ENCODE measurements at regions not wholly inside any gene's neighbourhood (a gene's known extent, or its start where the extent isn't known, plus 50 kb on each side); places are given as distances from the start of the nearest gene placed in this dataset.

GRCh38 chr10:125258676-125259075 lies 98.3 kb upstream of the CTBP2 start:
- ChIA-PET POLR2A (no interaction called here), CTCF (no interaction called here)
- H3F3A ChIP-seq (replicated peaks; ENCODE audit: insufficient read depth) = no peaks in the 10 kb centered on the region
- no peaks in the 10 kb centered on the region for H3K9me3 ChIP-seq
- H3K27me3 ChIP-seq (ENCODE audit: insufficient read depth) = no peaks in the 10 kb centered on the region
- no peaks in the 10 kb centered on the region for H3K9me2 ChIP-seq
- no peak overlapping the region for H3K4me2 ChIP-seq
- H3K4me1 ChIP-seq (ENCODE audit: control insufficient read depth in 1 of 2, insufficient read depth in 2 of 2, low read depth in 1 of 2, low read length in 1 of 2) = peaks cover 0 to 6% of the 10 kb centered on the region in 2 experiments; a peak in 1 of 4 replicates
- no peaks in the 10 kb centered on the region for H3K36me3 ChIP-seq (replicated peaks in 1 of 2; ENCODE audit: control insufficient read depth in 1 of 2, insufficient read depth in 2 of 2, low read length in 1 of 2)
- WGBS (ENCODE audit: low lambda C conversion rate) = 59% methylated on average over 2 of the region's 2 CpGs
- no peaks in the 10 kb centered on the region for H3K79me2 ChIP-seq (ENCODE audit: insufficient read depth)
- no peaks in the 10 kb centered on the region for H4K20me1 ChIP-seq (ENCODE audit: insufficient read depth)
- H3K27ac ChIP-seq (ENCODE audit: low read depth in 2 of 2, low read length in 1 of 2) = no peak overlapping the region
- no peak overlapping the region for H3K4me3 ChIP-seq (ENCODE audit: low read depth in 2 of 2, low read length in 1 of 2)
- H2AFZ ChIP-seq (ENCODE audit: low read depth) = no peak overlapping the region
- H3K9ac ChIP-seq = no peak overlapping the region
- TF ChIP-seq USF1 (IDR thresholded peaks at IDR 0.05; ENCODE audit: borderline replicate concordance, low read depth) (no peak), CHD2 (IDR thresholded peaks at IDR 0.05; ENCODE audit: low read length, partially characterized antibody) (no peak), REST (IDR thresholded peaks at IDR 0.05; ENCODE audit: low read depth, low read length) (no peak), JUND (IDR thresholded peaks at IDR 0.05) (no peak)
- DNase-seq = no peak

- Histone ChIP-seq H3K9ac (no peak overlapping the region), H3K9me2 (no peaks in the 10 kb centered on the region), H3K27me3 (ENCODE audit: insufficient read depth) (no peaks in the 10 kb centered on the region), H3K4me1 (ENCODE audit: control insufficient read depth in 1 of 2, insufficient read depth in 2 of 2, low read depth in 1 of 2, low read length in 1 of 2) (peaks cover 0 to 6% of the 10 kb centered on the region in 2 experiments; a peak in 1 of 4 replicates), H3K9me3 (no peaks in the 10 kb centered on the region), H3K4me3 (ENCODE audit: low read depth in 2 of 2, low read length in 1 of 2) (no peak overlapping the region), H3K79me2 (ENCODE audit: insufficient read depth) (no peaks in the 10 kb centered on the region), H4K20me1 (ENCODE audit: insufficient read depth) (no peaks in the 10 kb centered on the region), H2AFZ (ENCODE audit: low read depth) (no peak overlapping the region), H3K36me3 (replicated peaks in 1 of 2; ENCODE audit: control insufficient read depth in 1 of 2, insufficient read depth in 2 of 2, low read length in 1 of 2) (no peaks in the 10 kb centered on the region), H3K27ac (ENCODE audit: low read depth in 2 of 2, low read length in 1 of 2) (no peak overlapping the region), H3K4me2 (no peak overlapping the region), H3F3A (replicated peaks; ENCODE audit: insufficient read depth) (no peaks in the 10 kb centered on the region)
- WGBS (ENCODE audit: low lambda C conversion rate) = 57% methylated on average over 6 of the region's 12 CpGs
- DNase-seq = peak; percentile 57
- ChIA-PET POLR2A (no interaction called here), CTCF (no interaction called here)
- no peak for TF ChIP-seq FOSL2 (IDR thresholded peaks at IDR 0.05; ENCODE audit: borderline replicate concordance, low read depth)
- no peak for TF ChIP-seq YY1 (IDR thresholded peaks at IDR 0.05; ENCODE audit: low read depth)
- no peak for TF ChIP-seq EP300 (IDR thresholded peaks at IDR 0.05; ENCODE audit: borderline replicate concordance in 1 of 2, low read depth in 1 of 2, low read length in 1 of 2)
- no peak for TF ChIP-seq ZBTB33 (IDR thresholded peaks at IDR 0.05; ENCODE audit: borderline replicate concordance, low read depth)
- no peak for TF ChIP-seq GABPA (IDR thresholded peaks at IDR 0.05; ENCODE audit: low read depth)
- no peak for TF ChIP-seq NRF1 (IDR thresholded peaks at IDR 0.05; ENCODE audit: low read depth, low read length)
- no peak for TF ChIP-seq TCF12 (IDR thresholded peaks at IDR 0.05)
- no peak for TF ChIP-seq CHD2 (IDR thresholded peaks at IDR 0.05; ENCODE audit: low read length, partially characterized antibody)
- TF ChIP-seq EZH2phosphoT487 (IDR thresholded peaks at IDR 0.05; ENCODE audit: borderline replicate concordance, low read depth) = no peak
- TF ChIP-seq ELF1 (IDR thresholded peaks at IDR 0.05) = no peak
- no peak for TF ChIP-seq SMC3 (IDR thresholded peaks at IDR 0.05; ENCODE audit: low read depth, low read length)
- no peak for TF ChIP-seq RCOR1 (IDR thresholded peaks at IDR 0.05; ENCODE audit: low read length)
- no peak for TF ChIP-seq CTCF (IDR thresholded peaks at IDR 0.05)
These were observed 97.3 kb upstream of the CTBP2 start for GRCh38 chr10:125257521-125258108.

Measured in SK-N-SH (cell line).